Smooth muscle cell (in vitro differentiated cells): ENCODE measurements at regions not wholly inside any gene's neighbourhood (a gene's known extent, or its start where the extent isn't known, plus 50 kb on each side); places are given as distances from the start of the nearest gene placed in this dataset.

ENCODE experiments used
- DNase-seq: peaks from one replicate; lab custom pipeline; 2025; ENCODE audit not compliant: unreplicated experiment; lab: John Stamatoyannopoulos, UW
- H2AFZ ChIP-seq: fragments of 200-600 bp; sonication (generic); 2 replicates; pipeline ENCODE4 v1.6.0; 2016; ENCODE audit warnings: antibody characterized with exemption, low read depth, mild to moderate bottlenecking
- H3F3A ChIP-seq: fragments of 200-600 bp; sonication (generic); 2 replicates; pipeline ENCODE4 v1.6.0; 2017; ENCODE audit warnings: antibody characterized with exemption, low read depth
- H3K27ac ChIP-seq: fragments of 200-600 bp; sonication (generic); 2 replicates; pipeline ENCODE4 v1.5.1; 2016; ENCODE audit warnings: low read depth, mild to moderate bottlenecking
- H3K27me3 ChIP-seq: fragments of 200-600 bp; sonication (generic); 2 replicates; pipeline ENCODE4 v1.6.1; 2016; ENCODE audit warnings: low read depth, mild to moderate bottlenecking
- H3K36me3 ChIP-seq: fragments of 200-600 bp; sonication (generic); 2 replicates; pipeline ENCODE4 v1.5.1; 2016; ENCODE audit warnings: low read depth
- H3K4me1 ChIP-seq: fragments of 200-600 bp; sonication (generic); 2 replicates; pipeline ENCODE4 v1.5.1; 2016; ENCODE audit warnings: low read depth
- H3K4me2 ChIP-seq: fragments of 200-600 bp; sonication (generic); 2 replicates; pipeline ENCODE4 v1.6.0; 2016; ENCODE audit warnings: mild to moderate bottlenecking
- H3K4me3 ChIP-seq: fragments of 200-600 bp; sonication (generic); 2 replicates; pipeline ENCODE4 v1.5.1; 2016; ENCODE audit warnings: mild to moderate bottlenecking
- H3K79me2 ChIP-seq: fragments of 200-600 bp; sonication (generic); 2 replicates; pipeline ENCODE4 v1.6.0; 2016; ENCODE audit warnings: low read depth, mild to moderate bottlenecking
- H3K9ac ChIP-seq: fragments of 200-600 bp; sonication (generic); 2 replicates; pipeline ENCODE4 v1.6.0; 2016; ENCODE audit warnings: low read depth
- H3K9me3 ChIP-seq: fragments of 200-600 bp; sonication (generic); replicated peaks from 2 replicates; pipeline ENCODE4 v1.5.1; 2016; ENCODE audit warnings: low read depth
- H4K20me1 ChIP-seq: fragments of 200-600 bp; sonication (generic); 2 replicates; pipeline ENCODE4 v1.6.0; 2016; ENCODE audit warnings: low read depth
- CTCF ChIP-seq: fragments of 200-600 bp; sonication (generic); IDR thresholded peaks from 2 replicates; pipeline ENCODE4 v1.5.1; 2017; ENCODE audit warnings: borderline replicate concordance, mild to moderate bottlenecking, antibody characterized with exemption; ENCODE audit not compliant: insufficient read depth, poor library complexity, severe bottlenecking
- WGBS: methylation state at CpG from one replicate; pipeline ENCODE4 v1.1.7; 2016; ENCODE audit warnings: low lambda C conversion rate; 5-methylcytosine and 5-hydroxymethylcytosine counted together

GRCh38 chr11:96713301-96713700, 323.5 kb downstream of the JRKL start:
- Histone ChIP-seq H3K4me3 (no peak overlapping the region), H3K9ac (no peak overlapping the region), H4K20me1 (no peaks in the 10 kb centered on the region), H2AFZ (no peak overlapping the region), H3K9me3 (no peaks in the 10 kb centered on the region), H3K79me2 (no peaks in the 10 kb centered on the region), H3K27me3 (no peaks in the 10 kb centered on the region), H3K27ac (no peak overlapping the region), H3K4me2 (no peak overlapping the region), H3F3A (no peaks in the 10 kb centered on the region), H3K36me3 (no peaks in the 10 kb centered on the region), H3K4me1 (no peaks in the 10 kb centered on the region)
- 90% methylated on average over 2 of the region's 2 CpGs for WGBS
- no peak for DNase-seq
- no peak for TF ChIP-seq CTCF

GRCh38 chr11:96714689-96715088, 324.9 kb downstream of the JRKL start:
- H3K27ac ChIP-seq = no peak overlapping the region
- H3K4me3 ChIP-seq = no peak overlapping the region
- TF ChIP-seq CTCF = no peak
- no peaks in the 10 kb centered on the region for H4K20me1 ChIP-seq
- no peaks in the 10 kb centered on the region for H3K36me3 ChIP-seq
- H3K4me1 ChIP-seq = no peaks in the 10 kb centered on the region
- H3K9ac ChIP-seq = no peak overlapping the region
- no peak overlapping the region for H2AFZ ChIP-seq
- 98% methylated on average over 2 of the region's 2 CpGs for WGBS
- no peaks in the 10 kb centered on the region for H3K9me3 ChIP-seq
- no peak overlapping the region for H3K4me2 ChIP-seq
- no peaks in the 10 kb centered on the region for H3F3A ChIP-seq
- H3K27me3 ChIP-seq = no peaks in the 10 kb centered on the region
- DNase-seq = no peak
- no peaks in the 10 kb centered on the region for H3K79me2 ChIP-seq

GRCh38 chr11:96715208-96715607, 325.4 kb downstream of the JRKL start:
- Histone ChIP-seq H3K9me3 (no peaks in the 10 kb centered on the region), H3K36me3 (no peaks in the 10 kb centered on the region), H3K9ac (no peak overlapping the region), H3K4me1 (no peaks in the 10 kb centered on the region), H3K4me3 (no peak overlapping the region), H4K20me1 (no peaks in the 10 kb centered on the region), H3K4me2 (no peak overlapping the region), H3K27ac (no peak overlapping the region), H3F3A (no peaks in the 10 kb centered on the region), H2AFZ (no peak overlapping the region), H3K27me3 (no peaks in the 10 kb centered on the region), H3K79me2 (no peaks in the 10 kb centered on the region)
- 90% methylated on average over 3 of the region's 3 CpGs for WGBS
- no peak for TF ChIP-seq CTCF
- DNase-seq = no peak

- Histone ChIP-seq H3K9ac (no peak overlapping the region), H4K20me1 (no peaks in the 10 kb centered on the region), H3K79me2 (no peaks in the 10 kb centered on the region), H3K4me1 (no peaks in the 10 kb centered on the region), H3F3A (no peaks in the 10 kb centered on the region), H3K36me3 (no peaks in the 10 kb centered on the region), H2AFZ (no peak overlapping the region), H3K27ac (no peak overlapping the region), H3K4me3 (no peak overlapping the region), H3K4me2 (no peak overlapping the region), H3K27me3 (no peaks in the 10 kb centered on the region), H3K9me3 (no peaks in the 10 kb centered on the region)
- no peak for TF ChIP-seq CTCF
- WGBS = 82% methylated on average over 1 of the region's 1 CpG
- DNase-seq = no peak
These were observed 346.8 kb downstream of the JRKL start for GRCh38 chr11:96736601-96737000.
